Stomach (tissue), 4 donors: ENCODE measurements at regions not wholly inside any gene's neighbourhood (a gene's known extent, or its start where the extent isn't known, plus 50 kb on each side); places are given as distances from the start of the nearest gene placed in this dataset.

Experiments used
- CTCF ChIP-seq, 7 experiments: fragments of 450-650 bp in 4 of 7; fragments of 200-600 bp in 3 of 7; sonication (generic) in 3 of 7; IDR thresholded peaks; one replicate each; pipeline ENCODE4 v1.5.1; 2016 to 2019; ENCODE audit warnings: antibody characterized with exemption in 7 of 7, control low read depth in 2 of 7, mild to moderate bottlenecking in 1 of 7
- EP300 ChIP-seq: sonication (generic); formaldehyde crosslinking; IDR thresholded peaks from one replicate; pipeline ENCODE4 v1.6.1; 2017; ENCODE audit warnings: antibody characterized with exemption
- POLR2A ChIP-seq, 4 donors: fragments of 450-650 bp; IDR thresholded peaks; one replicate each; pipeline ENCODE4 v1.6.1; 2016; ENCODE audit warnings: antibody characterized with exemption in 4 of 4, control low read depth in 2 of 4, mild to moderate bottlenecking in 1 of 4, moderate library complexity in 1 of 4
- POLR2AphosphoS5 ChIP-seq, 3 donors: sonication (generic); formaldehyde crosslinking; IDR thresholded peaks; one replicate each; pipeline ENCODE4 v1.6.1; 2016; ENCODE audit warnings: antibody characterized with exemption in 3 of 3

GRCh38 chr5:82692826-82693225 is 384.4 kb downstream of the TMEM167A start:
- no peak for TF ChIP-seq CTCF (IDR thresholded peaks at IDR 0.05)
- TF ChIP-seq EP300, result no peak
- no peak for TF ChIP-seq POLR2A (IDR thresholded peaks at IDR 0.05)
- TF ChIP-seq POLR2AphosphoS5 (IDR thresholded peaks at IDR 0.05), result no peak
